ENCODE measurements at regions not wholly inside any gene's neighbourhood (a gene's known extent, or its start where the extent isn't known, plus 50 kb on each side); places are given as distances from the start of the nearest gene placed in this dataset.

GRCh38 chr20:40265825-40266533 lies 423.1 kb downstream of the MAFB start:
- DNase-seq: no peak

GRCh38 chr20:40262219-40262618 lies 426.8 kb downstream of the MAFB start:
- no peak for DNase-seq

GRCh38 chr20:40258931-40259330 lies 430.1 kb downstream of the MAFB start:
- DNase-seq: no peak

GRCh38 chr20:40257763-40258162 lies 431.3 kb downstream of the MAFB start:
- no peak for DNase-seq

GRCh38 chr20:40255365-40255764 lies 433.7 kb downstream of the MAFB start:
- no peak for DNase-seq

DNA sequence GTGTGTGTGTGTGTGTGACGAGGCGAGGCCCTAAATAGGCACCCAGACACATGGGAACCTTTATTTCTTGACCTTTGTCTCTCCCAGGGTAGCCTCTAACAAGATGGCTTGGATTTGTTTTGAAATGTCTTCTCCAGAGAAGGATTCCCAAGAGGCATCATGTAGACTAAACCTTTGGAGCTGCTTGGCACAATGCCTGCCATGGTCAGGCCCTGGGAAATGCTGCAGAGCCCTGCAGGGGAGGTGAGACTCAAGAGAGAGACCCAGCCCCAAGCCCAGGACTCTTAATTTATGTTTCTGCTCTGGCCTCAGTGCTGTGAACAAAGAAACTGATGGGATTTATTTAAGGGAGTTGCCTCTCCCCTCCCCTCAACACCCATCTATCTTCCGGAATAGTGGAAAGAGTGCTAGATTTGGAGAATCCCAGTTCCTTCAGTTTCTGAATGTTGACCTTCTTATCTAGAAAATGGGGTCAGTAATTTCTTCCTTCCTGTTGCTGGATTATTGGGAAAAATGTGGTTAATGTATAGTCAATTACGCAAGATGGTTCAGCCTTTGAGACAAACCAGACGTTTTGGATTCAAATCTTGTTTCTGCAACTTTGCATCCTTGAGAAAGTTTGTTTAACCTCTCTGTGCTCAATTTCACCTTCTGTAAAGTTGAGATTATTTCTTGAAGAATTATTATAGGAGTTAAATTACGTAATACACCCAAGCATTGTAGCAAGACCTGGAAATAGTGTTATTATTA lies 434.8 kb downstream of the MAFB start:
- DNase-seq: no peak

DNA sequence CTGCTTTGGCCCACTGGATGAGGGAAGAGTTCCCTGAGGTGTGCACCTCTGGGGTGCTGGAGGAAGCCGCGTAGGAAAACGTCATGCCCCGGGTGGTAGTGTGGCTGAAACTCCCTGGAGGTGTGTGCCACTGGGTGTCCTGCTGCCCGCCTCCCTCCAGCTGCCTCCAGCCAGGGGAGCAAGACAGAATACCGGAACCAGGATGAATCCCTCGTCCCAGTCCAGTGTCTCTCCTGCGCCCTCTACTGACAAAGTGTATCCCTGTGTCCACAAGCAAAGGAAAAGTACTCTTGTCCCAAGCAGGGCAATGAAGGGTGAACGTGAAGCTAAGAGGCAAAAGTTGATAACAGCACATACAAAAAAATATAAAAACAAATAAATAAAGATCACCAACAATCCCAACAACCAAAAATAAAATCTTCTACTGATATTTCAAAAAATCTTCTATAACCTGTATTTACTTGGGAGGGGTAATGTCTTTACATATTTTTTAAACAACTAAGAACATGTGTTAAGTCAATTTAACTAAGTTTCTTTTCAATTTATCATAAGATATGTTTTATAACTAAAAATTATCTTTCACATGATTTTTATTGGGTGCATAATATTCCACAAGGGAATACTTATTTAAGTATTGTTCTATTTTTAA lies 437.6 kb downstream of the MAFB start:
- DNase-seq: no peak

DNA sequence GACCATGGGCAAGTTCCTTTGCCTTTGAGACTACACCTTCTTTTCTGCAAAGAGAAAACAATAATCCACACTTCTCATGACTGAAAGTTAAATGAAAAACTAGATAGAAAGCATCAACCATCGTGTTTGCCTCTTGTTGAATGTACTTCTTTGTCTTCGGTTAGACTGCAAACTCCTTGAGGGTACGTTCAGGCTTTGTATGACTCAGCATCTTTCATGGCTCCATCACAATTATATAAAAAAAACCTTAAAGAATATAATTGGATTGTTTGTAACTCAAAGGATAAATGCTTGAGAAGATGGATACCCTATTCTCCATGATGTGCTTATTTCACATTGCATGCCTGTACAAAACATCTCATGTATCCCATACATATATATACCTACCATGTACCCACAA lies 439.2 kb downstream of the MAFB start:
- DNase-seq: no peak

DNA sequence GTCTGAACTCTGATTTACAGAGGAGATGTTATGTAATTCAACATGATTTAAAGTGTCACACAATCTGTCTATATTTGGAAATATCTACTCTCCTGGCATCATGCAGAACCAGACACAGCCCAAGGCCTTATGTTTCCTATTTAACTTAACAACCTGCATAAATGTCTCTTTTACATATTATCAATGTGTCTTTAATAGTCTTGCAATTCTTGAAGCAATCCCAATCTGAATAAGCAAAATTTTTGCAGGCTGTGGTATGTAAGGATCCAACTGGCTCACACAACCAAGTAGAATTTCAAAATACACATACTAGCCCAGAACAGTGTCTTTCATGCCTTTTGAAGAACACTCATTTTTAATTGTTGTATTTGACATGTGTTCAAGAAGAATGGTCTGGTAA lies 443.2 kb downstream of the MAFB start:
- no peak for DNase-seq

- DNase-seq: no peak
Measured at GRCh38 chr20:40244286-40244685, 444.8 kb downstream of the MAFB start.

DNA sequence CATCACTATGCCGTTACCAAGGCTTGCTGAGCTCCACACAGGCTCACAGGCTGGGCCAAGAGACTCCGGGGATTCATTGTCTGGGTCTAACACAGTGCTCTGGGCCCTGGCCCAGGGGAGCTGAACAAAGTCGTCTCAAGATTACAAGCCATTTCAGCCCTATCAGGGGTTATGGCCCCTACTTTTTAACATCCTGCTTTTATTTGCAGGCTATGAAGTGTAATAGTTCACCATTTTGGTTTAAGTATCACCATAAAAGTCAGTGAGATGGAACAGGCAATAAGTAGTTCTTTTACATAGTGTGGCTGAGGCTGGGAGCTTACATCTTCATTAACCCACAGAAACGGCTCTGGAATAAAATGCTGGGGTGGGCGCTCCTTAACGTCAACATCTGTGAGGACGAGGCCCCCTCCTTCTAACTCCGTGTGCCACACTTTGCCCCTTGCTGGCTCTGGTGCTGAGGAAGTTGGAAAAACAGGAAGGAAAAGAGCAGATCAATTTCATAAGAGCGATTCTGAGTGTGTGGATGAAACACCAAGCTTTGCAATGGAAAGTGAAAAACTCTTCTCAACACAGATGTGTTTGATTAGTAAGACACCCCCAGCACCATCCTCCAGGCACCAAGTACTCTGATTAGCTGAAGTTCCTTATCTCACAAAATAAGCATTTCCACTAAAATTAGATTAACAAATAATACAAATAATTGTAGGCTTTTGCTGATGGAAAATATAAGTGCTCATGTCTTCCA lies 447.3 kb downstream of the MAFB start:
- no peak for DNase-seq

- DNase-seq: no peak
Measured at GRCh38 chr20:40238511-40238910, 450.5 kb downstream of the MAFB start.

- DNase-seq: no peak
Measured at GRCh38 chr20:40234593-40234992, 454.4 kb downstream of the MAFB start.

- DNase-seq: peak; percentile 29
Measured at GRCh38 chr20:40233406-40233805, 455.6 kb downstream of the MAFB start.

DNA sequence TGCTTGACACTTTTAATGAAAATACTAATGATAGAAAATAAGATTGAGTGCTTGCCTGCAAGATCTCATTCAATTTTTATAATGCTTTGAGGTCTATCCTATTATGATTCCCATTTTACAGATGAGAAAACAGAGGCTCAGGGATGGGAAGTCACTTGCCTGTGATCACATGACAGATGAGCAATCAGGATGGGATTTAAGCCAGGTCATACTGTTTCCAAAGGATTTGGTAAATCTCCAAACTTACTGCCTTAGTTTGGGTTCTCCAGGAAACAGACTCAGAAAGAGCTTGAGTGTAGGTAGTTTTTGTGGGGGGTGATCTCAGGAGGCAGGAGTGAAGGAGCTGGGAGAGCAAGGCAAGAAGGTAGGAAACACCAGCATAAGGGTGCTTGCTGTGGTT lies 456.3 kb downstream of the MAFB start:
- DNase-seq: no peak

- no peak for DNase-seq
Measured at GRCh38 chr20:40232273-40232672, 456.8 kb downstream of the MAFB start.

- DNase-seq: no peak
Measured at GRCh38 chr20:40230486-40230885, 458.6 kb downstream of the MAFB start.

GRCh38 chr20:40225596-40225995 lies 463.4 kb downstream of the MAFB start:
- no peak for DNase-seq

DNA sequence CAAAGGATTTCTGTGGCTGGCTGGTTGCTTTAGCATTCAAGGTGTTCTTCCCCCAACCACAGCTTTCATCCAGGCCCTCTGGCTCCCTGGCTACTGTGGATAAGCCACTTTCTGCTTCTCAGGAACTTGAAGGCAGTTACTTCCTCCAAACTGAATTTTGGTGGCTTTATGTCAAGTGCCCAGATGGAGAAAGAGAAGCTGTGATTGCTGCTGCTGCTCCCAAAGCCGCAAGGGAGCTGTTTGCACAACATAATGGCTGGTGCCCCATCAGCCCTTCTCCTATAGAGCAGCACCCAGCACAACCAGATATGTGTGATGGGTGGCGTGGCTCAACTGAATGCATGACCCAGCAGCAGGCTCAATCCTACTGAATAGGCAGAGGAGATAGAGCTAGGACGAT lies 465.2 kb downstream of the MAFB start:
- DNase-seq: no peak

DNA sequence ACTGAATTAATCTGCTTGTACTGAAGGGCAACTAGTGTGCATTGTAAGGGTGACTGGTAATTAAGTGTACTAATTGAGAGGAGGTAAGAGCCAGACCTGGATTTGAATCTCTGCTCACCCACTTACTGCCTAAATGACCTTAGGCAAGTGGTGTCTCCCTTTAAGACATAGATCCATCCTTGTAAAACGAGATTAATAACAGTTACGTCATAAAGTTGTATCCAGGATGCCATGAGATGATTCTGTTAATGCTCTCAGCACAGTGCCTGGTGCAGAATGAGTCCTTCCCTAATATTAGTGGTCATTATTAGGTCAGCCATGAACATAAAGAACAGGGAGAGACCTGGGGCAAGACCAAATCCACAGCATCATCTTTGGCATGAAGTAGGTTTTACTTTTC lies 470.1 kb downstream of the MAFB start:
- no peak for DNase-seq

GRCh38 chr20:40218316-40218969 lies 470.6 kb downstream of the MAFB start:
- no peak for DNase-seq

DNA sequence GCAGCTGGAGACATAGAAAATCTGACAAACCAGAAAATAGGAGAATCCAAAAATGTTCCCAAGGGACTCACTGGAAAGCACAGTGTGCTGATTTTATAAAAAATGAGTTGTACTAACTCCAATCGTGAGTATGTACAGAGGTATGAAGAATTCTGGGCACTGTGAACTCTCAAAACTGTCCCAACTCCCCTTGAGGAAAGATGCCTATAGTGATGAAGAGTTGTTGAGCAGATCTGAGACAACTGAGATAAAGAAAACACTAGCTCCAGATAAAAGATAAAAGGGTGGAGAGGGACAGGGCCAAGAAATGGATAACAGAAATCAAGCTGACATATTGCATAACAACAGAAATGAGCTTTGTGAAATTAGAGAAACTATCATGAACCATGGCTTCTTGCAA lies 481.4 kb downstream of the MAFB start:
- no peak for DNase-seq

GRCh38 chr20:40205971-40206370 lies 483.1 kb downstream of the MAFB start:
- no peak for DNase-seq

All from hindlimb muscle (tissue), 1 donor.